D341Med (cell line): ENCODE measurements at regions not wholly inside any gene's neighbourhood (a gene's known extent, or its start where the extent isn't known, plus 50 kb on each side); places are given as distances from the start of the nearest gene placed in this dataset.

Source experiments
- DNase-seq: peaks from one replicate; pipeline ENCODE4 v3.0.0; 2012; ENCODE audit warnings: low spot score

- DNase-seq, result no peak
Measured at GRCh38 chr13:31049083-31049482, 112.6 kb downstream of the HSPH1 start.

DNA sequence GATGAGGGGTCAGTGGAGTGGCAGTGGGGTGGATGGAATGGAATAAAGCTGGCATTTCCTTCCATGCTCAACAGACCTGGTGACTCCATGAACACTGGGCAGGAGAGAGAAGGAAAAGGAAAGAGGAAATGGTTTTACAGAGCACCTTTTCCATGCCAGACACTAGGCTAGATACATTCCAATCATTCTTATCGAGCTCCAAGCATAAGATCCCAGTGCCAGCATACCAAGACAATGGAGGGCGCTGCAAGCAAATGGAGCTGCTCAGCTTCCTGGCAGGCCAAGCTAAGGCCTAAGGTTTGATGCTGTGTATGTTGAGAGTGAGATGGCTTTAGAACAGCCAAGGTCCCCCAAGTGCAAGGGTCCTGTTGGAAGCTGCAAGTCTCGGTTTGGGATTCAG lies 113.2 kb downstream of the HSPH1 start:
- no peak for DNase-seq

GRCh38 chr13:31046711-31047279 lies 114.3 kb downstream of the TEX26 start:
- no peak for DNase-seq

- no peak for DNase-seq
Measured at GRCh38 chr13:31045286-31046081, 113.0 kb downstream of the TEX26 start.

- DNase-seq, result peak; percentile 84
Measured at GRCh38 chr13:31044364-31045285, 112.2 kb downstream of the TEX26 start.

DNA sequence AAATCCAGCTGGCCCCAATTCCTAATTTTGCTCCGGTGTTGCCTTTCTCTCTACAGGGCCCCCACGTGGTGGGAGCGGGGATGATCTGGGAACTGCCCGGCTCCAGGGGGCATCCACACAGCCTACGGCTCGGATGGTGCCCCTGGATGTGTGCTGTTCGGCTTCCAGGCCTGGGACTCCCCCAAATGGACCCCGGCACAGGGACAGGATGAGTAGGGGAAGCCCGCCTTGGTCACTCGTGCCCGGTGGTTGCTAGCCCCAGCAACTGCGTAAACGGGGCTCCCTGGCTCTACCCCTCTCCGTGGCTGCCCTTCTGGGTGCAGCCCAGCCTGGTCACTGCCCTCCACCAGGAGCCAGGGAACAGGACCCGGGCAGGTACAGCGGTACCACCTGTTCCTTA lies 111.5 kb downstream of the TEX26 start:
- peak; percentile 36 for DNase-seq

- no peak for DNase-seq
Measured at GRCh38 chr13:31042481-31043165, 110.2 kb downstream of the TEX26 start.

- no peak for DNase-seq
Measured at GRCh38 chr13:31042049-31042448, 109.6 kb downstream of the TEX26 start.

DNA sequence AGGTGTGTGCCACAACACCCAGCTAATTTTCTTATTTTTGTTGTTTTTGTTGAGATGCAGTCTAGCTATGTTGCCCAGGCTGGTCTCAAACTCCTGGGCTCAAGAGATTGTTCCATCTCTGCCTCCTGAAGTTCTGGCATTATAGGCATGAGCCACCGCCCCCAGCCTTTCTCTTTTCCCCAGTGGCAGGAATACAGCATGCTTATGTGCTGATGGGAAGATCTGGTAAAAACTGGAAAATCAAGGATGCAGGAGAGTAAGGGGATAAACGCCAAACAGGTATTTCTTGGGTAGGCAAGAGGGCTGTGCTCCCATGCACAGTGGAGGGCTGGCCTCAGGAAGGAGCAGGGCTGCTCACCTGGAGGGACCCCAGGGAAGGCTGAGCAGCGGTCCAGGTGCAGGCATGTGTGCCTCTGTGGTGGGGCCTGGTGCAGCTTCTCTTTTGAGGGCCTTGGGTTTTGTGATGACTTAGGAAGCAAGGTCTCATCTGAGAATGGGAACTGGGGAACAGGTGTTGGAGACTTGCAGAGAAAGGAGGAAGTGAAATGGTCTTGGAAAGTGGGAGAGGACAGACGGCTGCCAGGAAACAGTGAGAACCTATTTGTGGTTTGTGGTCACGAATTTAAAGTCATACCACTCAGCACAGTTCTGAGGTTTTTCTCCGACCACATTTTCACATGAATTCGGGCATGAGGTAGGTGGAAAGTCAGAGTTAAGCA lies 106.5 kb downstream of the TEX26 start:
- DNase-seq, result no peak

DNA sequence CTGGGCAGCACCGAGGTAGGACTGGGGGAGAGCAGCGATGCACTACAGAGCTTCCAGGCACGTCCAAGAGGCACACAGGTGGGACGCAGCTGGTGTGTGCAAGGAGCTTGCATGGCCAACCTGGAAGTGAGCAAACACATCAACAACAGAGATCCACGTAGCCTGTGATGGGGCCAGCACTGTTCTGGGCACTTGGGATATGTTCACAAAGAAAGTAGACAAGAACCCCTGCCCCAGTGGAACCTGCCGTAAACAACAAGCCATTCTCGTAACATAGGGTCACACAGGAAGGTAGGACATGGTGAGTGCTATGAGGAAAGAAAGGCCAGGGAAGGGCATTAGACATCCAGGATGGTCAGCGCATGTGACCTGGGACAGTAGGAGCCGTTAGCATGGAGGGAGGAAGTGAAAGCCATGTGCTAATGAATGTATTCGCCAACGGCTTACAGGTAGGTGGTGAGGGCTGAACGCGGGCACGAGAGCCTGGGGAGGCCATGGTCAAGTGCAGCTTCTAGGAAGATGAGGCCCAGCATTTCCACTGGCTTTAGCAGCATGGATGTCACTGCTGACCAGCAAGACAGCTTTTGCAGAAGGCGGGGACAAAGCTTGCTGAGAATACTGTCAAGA lies 105.5 kb downstream of the TEX26 start:
- no peak for DNase-seq

DNA sequence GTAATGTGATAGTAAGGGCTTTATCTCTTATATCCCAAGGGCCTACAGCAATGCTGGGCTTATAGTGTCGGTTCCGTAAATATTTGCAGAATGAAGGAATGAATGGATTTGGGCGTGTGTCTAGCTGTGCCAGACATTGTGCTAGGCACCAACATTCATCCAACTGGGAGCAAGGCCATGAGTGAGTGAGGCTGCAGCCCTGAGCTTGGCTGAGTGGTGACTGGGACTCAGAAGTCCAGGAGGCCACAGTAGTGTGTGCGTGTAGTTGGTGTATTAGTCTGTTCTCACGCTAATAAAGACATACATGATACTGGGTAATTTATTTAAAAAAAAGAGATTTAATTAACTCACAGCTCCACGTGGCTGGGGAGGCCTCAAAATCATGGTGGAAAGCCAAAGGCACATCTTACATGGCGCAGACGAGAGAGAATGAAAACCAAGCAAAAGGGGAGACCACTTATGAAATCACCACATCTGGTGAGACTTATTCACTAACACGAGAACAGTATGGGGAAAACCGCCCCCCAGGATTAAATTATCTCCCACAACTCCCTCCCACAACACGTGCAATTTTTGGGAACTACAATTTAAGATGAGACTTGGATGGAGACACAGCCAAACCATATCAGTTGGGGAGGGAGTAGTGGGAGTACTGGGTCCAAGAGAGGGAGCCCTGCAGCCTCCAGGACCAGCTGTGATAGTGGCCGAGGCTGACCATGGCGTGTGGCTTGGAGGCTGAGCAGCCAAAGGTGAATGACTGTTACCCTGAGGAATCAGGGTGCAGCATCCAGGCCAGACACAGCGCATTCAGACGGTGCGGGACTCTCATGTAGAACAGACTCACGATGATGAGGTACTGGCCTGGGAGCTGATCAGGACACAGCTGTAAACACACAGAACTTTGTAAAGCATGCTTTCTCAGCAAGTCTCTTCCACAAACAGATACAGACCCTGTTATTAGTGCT lies 104.6 kb downstream of the TEX26 start:
- no peak for DNase-seq

DNA sequence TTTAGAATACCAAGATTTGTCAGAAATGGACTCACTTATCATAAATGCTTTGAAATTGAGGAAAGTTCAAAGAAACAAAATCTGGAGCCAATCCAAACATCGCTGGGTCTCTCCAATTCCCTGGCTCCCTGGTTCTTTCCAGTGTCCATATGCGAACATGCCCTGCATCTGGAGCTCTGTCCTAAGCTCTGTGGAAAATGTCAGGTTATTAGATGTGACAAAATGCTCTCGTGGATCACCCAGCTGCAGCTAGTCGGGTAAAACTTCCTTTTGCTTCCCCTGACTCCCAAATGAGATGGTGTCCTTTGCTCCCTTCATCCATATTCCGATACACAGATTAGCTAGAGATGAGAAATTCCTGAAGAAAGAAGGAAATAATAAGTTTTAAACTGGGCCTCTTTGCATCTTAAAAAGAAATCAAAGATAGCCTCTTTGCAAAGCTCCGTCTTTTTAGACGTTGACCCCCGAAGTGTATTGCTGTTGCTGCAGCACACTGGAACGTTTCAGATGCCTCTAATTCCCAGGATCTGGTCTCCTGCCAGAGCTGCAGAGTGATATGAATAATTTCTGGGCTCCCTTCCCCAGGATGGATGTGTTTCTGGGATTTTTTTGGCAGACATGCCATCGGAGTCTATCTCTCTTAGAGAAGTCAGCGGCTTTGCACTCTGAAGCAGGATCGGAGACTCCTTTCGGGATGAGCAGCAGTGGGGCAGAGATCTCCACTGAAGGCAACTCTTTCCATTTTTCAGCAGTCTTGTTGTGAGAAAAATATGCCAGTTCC lies 102.9 kb downstream of the TEX26 start:
- no peak for DNase-seq

- no peak for DNase-seq
Measured at GRCh38 chr13:31032528-31033113, 100.2 kb downstream of the TEX26 start.

- DNase-seq, result no peak
Measured at GRCh38 chr13:31031482-31031881, 99.0 kb downstream of the TEX26 start.

- DNase-seq, result no peak
Measured at GRCh38 chr13:31029102-31029501, 96.6 kb downstream of the TEX26 start.

GRCh38 chr13:31027136-31027535 lies 94.7 kb downstream of the TEX26 start:
- DNase-seq, result no peak
